HepG2 (cell line): ENCODE measurements at regions not wholly inside any gene's neighbourhood (a gene's known extent, or its start where the extent isn't known, plus 50 kb on each side); places are given as distances from the start of the nearest gene placed in this dataset.
A peak's percentile ranks its signal among the peaks of the same experiment; 100 is the strongest.

Source experiments
- ASH2L ChIP-seq: fragments of 300-600, 200-600 bp; sonication (generic); IDR thresholded peaks from 2 replicates; pipeline ENCODE4 v1.7.0; 2017; ENCODE audit warnings: low read depth, mild to moderate bottlenecking, moderate library complexity, mixed read lengths, low read length; ENCODE audit not compliant: insufficient read length
- CHD2 ChIP-seq: IDR thresholded peaks from 2 replicates; pipeline ENCODE4 v1.6.1; 2011; ENCODE audit warnings: low read depth, low read length, improper control_type of control experiment
- FOXM1 ChIP-seq: sonication (generic); formaldehyde crosslinking; IDR thresholded peaks from 2 replicates; pipeline ENCODE4 v1.5.0; 2020; ENCODE audit warnings: missing genetic modification reagents
- GABPA ChIP-seq, 2 experiments: IDR thresholded peaks; 2 replicates each; pipeline ENCODE4 v1.6.1; 2011 to 2016; ENCODE audit warnings: low read depth in 2 of 2, low read length in 1 of 2, missing biosample characterization in 1 of 2, missing genetic modification characterization in 1 of 2
- HOXA5 ChIP-seq: sonication (generic); formaldehyde crosslinking; IDR thresholded peaks from 2 replicates; pipeline ENCODE4 v1.4.0; 2020; ENCODE audit warnings: missing genetic modification reagents
- HOXA7 ChIP-seq: sonication (generic); formaldehyde crosslinking; IDR thresholded peaks from 2 replicates; pipeline ENCODE4 v1.8.1; 2022; ENCODE audit warnings: mild to moderate bottlenecking, missing genetic modification reagents, moderate library complexity
- IKZF1 ChIP-seq: fragments of 450-650 bp; IDR thresholded peaks from 2 replicates; pipeline ENCODE4 v1.7.1; 2016
- IRF9 ChIP-seq: sonication (generic); formaldehyde crosslinking; IDR thresholded peaks from 2 replicates; pipeline ENCODE4 v1.8.0; 2022; ENCODE audit warnings: missing genetic modification reagents, mild to moderate bottlenecking, borderline replicate concordance
- KDM5B ChIP-seq: sonication (generic); formaldehyde crosslinking; IDR thresholded peaks from 2 replicates; pipeline ENCODE4 v1.4.0; 2020; ENCODE audit warnings: missing genetic modification reagents, mild to moderate bottlenecking, borderline replicate concordance
- KDM6A ChIP-seq: IDR thresholded peaks from 2 replicates; pipeline ENCODE4 v1.6.1; 2016; ENCODE audit warnings: low read depth
- MIXL1 ChIP-seq: IDR thresholded peaks from 2 replicates; pipeline ENCODE4 v1.6.1; 2016
- NCOA5 ChIP-seq: sonication (generic); formaldehyde crosslinking; IDR thresholded peaks from 2 replicates; pipeline ENCODE4 v1.4.0; 2020; ENCODE audit warnings: missing genetic modification reagents
- NFYB ChIP-seq: sonication (generic); formaldehyde crosslinking; IDR thresholded peaks from 2 replicates; pipeline ENCODE4 v1.4.0; 2020; ENCODE audit warnings: missing genetic modification reagents
- NKX3-1 ChIP-seq: sonication (generic); formaldehyde crosslinking; IDR thresholded peaks from 2 replicates; pipeline ENCODE4 v1.5.0; 2020; ENCODE audit warnings: missing genetic modification reagents
- RERE ChIP-seq: IDR thresholded peaks from 2 replicates; pipeline ENCODE4 v1.6.1; 2016; ENCODE audit warnings: low read depth, missing genetic modification reagents, missing compliant biosample characterization
- THAP11 ChIP-seq: IDR thresholded peaks from 2 replicates; pipeline ENCODE4 v1.6.1; 2016; ENCODE audit warnings: missing biosample characterization, missing genetic modification reagents
- TRIM22 ChIP-seq: fragments of 450-650 bp; IDR thresholded peaks from 2 replicates; pipeline ENCODE4 v1.6.1; 2017
- ZEB1 ChIP-seq: IDR thresholded peaks from 2 replicates; pipeline ENCODE4 v1.6.1; 2012; ENCODE audit warnings: mild to moderate bottlenecking, low read depth, inconsistent platforms; ENCODE audit not compliant: insufficient replicate concordance
- ZFP1 ChIP-seq: IDR thresholded peaks from 2 replicates; pipeline ENCODE4 v1.6.1; 2016
- ZNF256 ChIP-seq: sonication (generic); formaldehyde crosslinking; conservative IDR thresholded peaks from 2 replicates; pipeline ENCODE4 v1.4.0; 2020; ENCODE audit warnings: missing genetic modification reagents
- ZNF292 ChIP-seq: sonication (generic); formaldehyde crosslinking; IDR thresholded peaks from 2 replicates; pipeline ENCODE4 v1.8.1; 2022; ENCODE audit warnings: mild to moderate bottlenecking, low read depth, missing genetic modification reagents, borderline replicate concordance
- ZNF33B ChIP-seq: sonication (generic); formaldehyde crosslinking; IDR thresholded peaks from 2 replicates; pipeline ENCODE4 v1.5.1; 2020; ENCODE audit warnings: mild to moderate bottlenecking, missing genetic modification reagents
- ZNF441 ChIP-seq: sonication (generic); formaldehyde crosslinking; IDR thresholded peaks from 2 replicates; pipeline ENCODE4 v1.7.0; 2021; ENCODE audit warnings: missing genetic modification reagents, borderline replicate concordance
- ZNF850 ChIP-seq: sonication (generic); formaldehyde crosslinking; conservative IDR thresholded peaks from 2 replicates; pipeline ENCODE4 v1.9.0; 2021; ENCODE audit warnings: mild to moderate bottlenecking, missing genetic modification reagents
- ZSCAN12 ChIP-seq: sonication (generic); formaldehyde crosslinking; IDR thresholded peaks from 2 replicates; pipeline ENCODE4 v1.9.0; 2021; ENCODE audit warnings: mild to moderate bottlenecking, missing genetic modification reagents

DNA sequence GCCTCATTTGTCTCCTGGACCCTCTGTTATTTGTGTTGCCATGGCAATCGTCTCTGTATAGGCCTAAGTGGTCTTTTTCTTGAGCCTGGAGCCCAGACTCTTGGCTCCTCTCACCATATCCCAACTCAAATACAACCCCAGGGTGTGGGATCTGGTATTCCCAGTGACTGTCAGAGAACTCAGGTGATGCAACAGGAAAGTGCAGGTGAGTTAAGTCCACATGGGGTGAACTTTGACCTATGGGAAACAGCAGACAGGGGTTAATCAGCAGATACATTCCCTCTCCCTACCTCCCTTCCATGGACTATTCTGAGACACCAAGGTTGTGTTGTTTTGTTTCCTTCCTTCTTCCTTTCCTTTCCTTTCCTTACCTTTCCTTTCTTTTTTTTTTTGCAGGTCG, 130.9 kb upstream of the RPS6KA3 start (continued):
- TF ChIP-seq THAP11 (CRISPR knock-in tag): peak; percentile 30; the same call in 1 of the 2 replicates
- TF ChIP-seq IRF9: no peak
- no peak for TF ChIP-seq ZSCAN12 (CRISPR knock-in tag)
- no peak for TF ChIP-seq RERE (CRISPR knock-in tag)
- TF ChIP-seq ZNF256 (CRISPR knock-in tag): no peak
- no peak for TF ChIP-seq NCOA5 (CRISPR knock-in tag)
- no peak for TF ChIP-seq NFYB (CRISPR knock-in tag)
- TF ChIP-seq HOXA7 (CRISPR knock-in tag): no peak
- peak; percentile 95 for TF ChIP-seq ZEB1
- no peak for TF ChIP-seq ZNF850
- no peak for TF ChIP-seq IKZF1
- TF ChIP-seq ZNF33B (CRISPR knock-in tag): no peak
- TF ChIP-seq ZNF292 (CRISPR knock-in tag): peak; percentile 78; the same call in 1 of the 2 replicates
- TF ChIP-seq KDM5B (CRISPR knock-in tag): no peak
- TF ChIP-seq GABPA (IDR thresholded peaks at IDR 0.05; ENCODE audit: low read depth, low read length): no peak
- peak; percentile 27; the same call in 1 of the 2 replicates for TF ChIP-seq GABPA (CRISPR knock-in tag; IDR thresholded peaks at IDR 0.05; ENCODE audit: low read depth)
- peak; percentile 71 for TF ChIP-seq MIXL1 (CRISPR knock-in tag)
- TF ChIP-seq FOXM1: no peak
- TF ChIP-seq HOXA5 (CRISPR knock-in tag): no peak
- no peak for TF ChIP-seq TRIM22
- TF ChIP-seq CHD2: no peak
- no peak for TF ChIP-seq ZFP1 (CRISPR knock-in tag)
- TF ChIP-seq ZNF441: no peak
- TF ChIP-seq ASH2L: no peak
- no peak for TF ChIP-seq NKX3-1 (CRISPR knock-in tag)
- TF ChIP-seq KDM6A (CRISPR knock-in tag): peak; percentile 39; the same call in 1 of the 2 replicates
